GM12891 (cell line): ENCODE measurements at regions not wholly inside any gene's neighbourhood (a gene's known extent, or its start where the extent isn't known, plus 50 kb on each side); places are given as distances from the start of the nearest gene placed in this dataset.

ENCODE experiments used
- PAX5 ChIP-seq: IDR thresholded peaks from 2 replicates; pipeline ENCODE4 v1.6.1; 2011; ENCODE audit warnings: low read length, moderate library complexity, mild to moderate bottlenecking; ENCODE audit not compliant: insufficient read depth, severe bottlenecking
- POLR2A ChIP-seq: IDR thresholded peaks from 2 replicates; pipeline ENCODE4 v1.6.1; 2011; ENCODE audit warnings: low read depth, low read length, control low read depth
- POLR2AphosphoS5 ChIP-seq: IDR thresholded peaks from 2 replicates; pipeline ENCODE4 v1.6.1; 2011; ENCODE audit warnings: low read depth, low read length, control low read depth
- TAF1 ChIP-seq: IDR thresholded peaks from 2 replicates; pipeline ENCODE4 v1.6.1; 2011; ENCODE audit warnings: low read depth, low read length, control low read depth

DNA sequence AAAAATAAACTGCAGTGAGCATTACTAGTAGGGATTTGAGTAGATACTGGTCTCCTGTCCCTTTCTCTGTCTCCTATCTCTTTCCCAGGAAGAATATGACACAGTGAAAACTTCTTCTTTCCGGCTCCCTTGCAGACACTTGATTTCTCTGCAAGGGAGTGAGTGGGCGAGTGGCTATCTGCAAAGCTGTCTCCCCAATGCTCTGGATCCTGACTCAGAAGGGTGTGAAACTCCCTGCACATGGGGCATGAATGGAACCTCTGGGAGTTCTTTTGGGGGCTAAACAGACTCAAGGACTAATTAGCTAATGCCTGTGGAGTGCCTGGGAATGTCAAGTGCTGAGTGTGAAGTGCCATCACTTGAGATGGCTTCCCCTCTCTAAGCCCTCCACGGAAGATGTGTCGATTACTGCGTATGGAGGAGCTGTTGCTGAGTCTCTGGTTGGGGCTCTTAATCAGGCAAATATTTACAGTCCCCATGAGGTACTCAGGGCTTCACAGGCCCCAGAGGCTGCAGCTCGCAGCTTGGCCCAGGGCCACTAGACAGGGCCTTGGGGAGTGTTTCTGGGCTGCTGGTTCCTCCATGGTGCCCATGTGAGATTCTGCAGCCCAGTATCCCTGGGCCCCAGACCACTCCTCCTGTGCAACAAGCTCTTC is 139.8 kb downstream of the RPS24 start:
- TF ChIP-seq POLR2A: no peak
- no peak for TF ChIP-seq TAF1
- no peak for TF ChIP-seq POLR2AphosphoS5
- no peak for TF ChIP-seq PAX5
